LNCaP clone FGC (cell line): ENCODE measurements at regions not wholly inside any gene's neighbourhood (a gene's known extent, or its start where the extent isn't known, plus 50 kb on each side); places are given as distances from the start of the nearest gene placed in this dataset.

Source experiments
- DNase-seq: peaks from one replicate; pipeline ENCODE4 v3.0.0-alpha.2; 2011; ENCODE audit warnings: low read depth
- H3K4me3 ChIP-seq: 2 replicates; pipeline ENCODE4 v1.5.1; 2011; ENCODE audit warnings: mild to moderate bottlenecking, low read depth, low read length, control low read depth
- TF ChIP-seq, protein P1 (sequence below): IDR thresholded peaks from 2 replicates; pipeline ENCODE4 v1.5.1; 2012; ENCODE audit warnings: mild to moderate bottlenecking; ENCODE audit not compliant: control insufficient read depth, insufficient read depth; ENCODE audit errors: extremely low read depth

- DNase-seq, result no peak
- TF ChIP-seq, protein P1, sequence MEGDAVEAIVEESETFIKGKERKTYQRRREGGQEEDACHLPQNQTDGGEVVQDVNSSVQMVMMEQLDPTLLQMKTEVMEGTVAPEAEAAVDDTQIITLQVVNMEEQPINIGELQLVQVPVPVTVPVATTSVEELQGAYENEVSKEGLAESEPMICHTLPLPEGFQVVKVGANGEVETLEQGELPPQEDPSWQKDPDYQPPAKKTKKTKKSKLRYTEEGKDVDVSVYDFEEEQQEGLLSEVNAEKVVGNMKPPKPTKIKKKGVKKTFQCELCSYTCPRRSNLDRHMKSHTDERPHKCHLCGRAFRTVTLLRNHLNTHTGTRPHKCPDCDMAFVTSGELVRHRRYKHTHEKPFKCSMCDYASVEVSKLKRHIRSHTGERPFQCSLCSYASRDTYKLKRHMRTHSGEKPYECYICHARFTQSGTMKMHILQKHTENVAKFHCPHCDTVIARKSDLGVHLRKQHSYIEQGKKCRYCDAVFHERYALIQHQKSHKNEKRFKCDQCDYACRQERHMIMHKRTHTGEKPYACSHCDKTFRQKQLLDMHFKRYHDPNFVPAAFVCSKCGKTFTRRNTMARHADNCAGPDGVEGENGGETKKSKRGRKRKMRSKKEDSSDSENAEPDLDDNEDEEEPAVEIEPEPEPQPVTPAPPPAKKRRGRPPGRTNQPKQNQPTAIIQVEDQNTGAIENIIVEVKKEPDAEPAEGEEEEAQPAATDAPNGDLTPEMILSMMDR, result no peak
- H3K4me3 ChIP-seq, result no peak overlapping the region
These were observed 114.1 kb upstream of the CHL1 start for GRCh38 chr3:82508-82907.

- TF ChIP-seq, protein P1, result no peak
- DNase-seq, result no peak
- no peak overlapping the region for H3K4me3 ChIP-seq
These were observed 113.5 kb upstream of the CHL1 start for GRCh38 chr3:83096-83495.

DNA sequence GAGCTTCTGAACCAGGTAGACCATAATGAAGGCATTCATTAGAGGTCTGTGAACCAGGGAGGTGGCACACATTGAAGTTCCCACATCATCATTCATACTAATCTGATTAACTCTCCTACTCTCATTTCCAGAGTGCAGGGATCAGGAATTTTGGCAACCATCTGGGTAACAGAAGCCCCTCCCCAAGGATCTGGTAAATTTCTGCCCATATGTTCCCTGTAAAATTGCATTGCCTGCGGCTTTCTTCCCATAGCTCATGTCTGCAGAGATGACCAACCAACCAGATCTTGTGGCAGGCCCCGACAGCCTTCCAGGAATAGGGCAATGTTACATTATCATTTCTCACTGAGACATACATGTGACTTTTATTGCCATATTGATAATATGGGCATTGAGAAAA lies 111.4 kb upstream of the CHL1 start:
- TF ChIP-seq, protein P1, result no peak
- DNase-seq, result no peak
- no peak overlapping the region for H3K4me3 ChIP-seq

DNA sequence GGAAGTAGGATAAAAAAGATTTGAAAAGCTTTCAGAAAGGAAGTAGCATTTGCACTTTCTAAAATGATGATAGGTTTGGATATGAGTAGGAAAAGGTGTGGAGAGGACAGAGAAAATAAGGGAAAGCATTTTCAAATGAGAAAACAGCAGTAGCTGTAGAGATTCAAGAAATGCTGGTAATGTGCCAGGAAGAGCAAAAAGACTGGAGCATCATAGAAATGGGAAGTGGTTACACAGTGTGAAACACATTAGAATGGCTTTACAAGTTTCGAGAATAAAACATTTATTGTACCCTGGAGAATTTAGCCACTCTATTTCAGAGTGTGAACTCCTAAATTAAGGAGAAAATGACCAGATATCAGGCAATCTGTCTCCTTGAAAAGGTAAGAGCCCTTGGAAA lies 108.3 kb upstream of the CHL1 start:
- no peak for DNase-seq
- no peak overlapping the region for H3K4me3 ChIP-seq
- TF ChIP-seq, protein P1, result no peak

DNA sequence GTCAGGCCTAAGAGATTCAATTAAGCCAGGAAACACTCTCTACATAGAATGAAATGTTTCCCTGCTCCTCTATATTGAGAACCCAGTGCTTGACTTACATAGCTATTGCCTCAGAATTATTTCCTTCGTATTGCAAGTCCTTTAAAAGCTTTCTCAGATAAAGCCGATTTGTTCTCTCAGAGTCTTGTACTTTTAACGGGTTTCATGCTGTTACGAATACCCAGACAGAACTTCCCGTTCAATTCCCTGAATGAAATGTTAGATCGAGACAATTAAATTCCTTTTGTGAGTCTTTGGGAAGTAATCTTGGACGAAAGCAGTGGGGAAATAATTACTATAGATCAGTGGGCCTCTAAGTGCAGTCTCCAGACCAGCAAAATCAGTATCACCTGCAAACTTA lies 102.8 kb upstream of the CHL1 start:
- no peak for DNase-seq
- TF ChIP-seq, protein P1, result no peak
- H3K4me3 ChIP-seq, result no peak overlapping the region

DNA sequence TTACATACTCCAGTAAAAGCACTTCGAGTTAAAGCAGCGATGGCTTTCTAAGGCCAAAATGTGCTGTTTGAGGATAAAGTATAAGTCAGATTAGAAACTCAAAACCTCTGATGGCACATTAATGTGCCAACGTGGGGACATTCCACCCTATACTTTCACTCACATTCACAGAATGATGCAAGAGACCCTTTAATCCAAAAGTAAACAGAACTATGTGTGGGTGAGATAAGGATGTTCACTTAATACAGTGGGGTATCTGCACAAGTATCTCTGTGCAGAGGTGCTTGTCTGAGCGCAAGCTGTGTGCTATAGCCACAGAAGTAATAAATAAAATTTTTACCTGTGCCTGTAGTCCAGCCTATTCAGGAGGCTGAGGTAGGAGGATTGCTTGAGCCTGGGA lies 100.3 kb upstream of the CHL1 start:
- TF ChIP-seq, protein P1, result no peak
- no peak overlapping the region for H3K4me3 ChIP-seq
- DNase-seq, result no peak

DNA sequence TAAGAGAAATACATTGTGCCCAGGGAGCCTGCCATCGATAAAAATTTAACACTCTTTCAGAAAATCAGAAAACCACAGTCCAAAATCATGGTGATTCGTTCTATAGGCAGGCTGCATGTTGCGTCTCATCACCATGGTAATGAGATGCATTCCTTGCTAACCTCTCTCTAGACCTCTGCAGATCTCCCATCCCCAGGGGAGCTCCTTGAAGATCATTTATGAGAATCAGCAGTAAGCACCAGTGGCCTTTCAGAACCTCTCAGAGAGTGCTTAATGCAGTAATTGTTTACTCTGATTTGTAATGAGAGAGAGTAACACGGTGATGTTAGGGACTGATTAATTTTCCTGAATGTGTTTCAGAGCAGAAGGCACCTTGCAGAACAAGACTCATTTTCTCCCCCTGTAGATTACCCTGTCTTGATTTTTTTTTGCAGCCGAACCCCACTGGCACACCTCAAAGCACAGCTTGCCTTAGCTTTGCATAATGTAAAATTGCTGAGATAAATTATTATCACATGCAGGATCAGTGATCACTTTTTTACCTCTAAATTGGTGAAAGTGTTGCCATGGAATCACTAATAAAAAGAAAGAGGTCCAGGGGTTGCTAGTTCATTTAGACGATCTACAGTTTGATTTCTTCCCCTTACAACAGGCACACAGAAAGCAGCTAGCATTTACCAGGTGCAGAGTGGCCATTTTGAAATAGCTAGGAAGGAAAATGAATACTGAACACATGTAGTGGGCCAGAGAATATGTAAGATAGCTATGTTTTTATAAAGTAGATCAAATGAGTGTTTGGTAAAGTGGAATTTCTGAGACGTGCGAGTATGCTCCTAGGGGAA lies 98.9 kb upstream of the CHL1 start:
- no peak overlapping the region for H3K4me3 ChIP-seq
- DNase-seq, result no peak
- TF ChIP-seq, protein P1, result no peak
